Renal pelvis (tissue), 1 donor: ENCODE measurements at regions not wholly inside any gene's neighbourhood (a gene's known extent, or its start where the extent isn't known, plus 50 kb on each side); places are given as distances from the start of the nearest gene placed in this dataset.
A peak's percentile ranks its signal among the peaks of the same experiment; 100 is the strongest.
"Not testable (repeated sequence)": the region's sequence is repeated elsewhere in the genome, so short reads cannot be mapped to it uniquely, and the experiment has no call there.

Experiments used
- DNase-seq: peaks from one replicate; pipeline ENCODE4 v3.0.0-alpha.2; 2013

- DNase-seq = not testable (repeated sequence)
Observed at GRCh38 chr3:89747541-89748278, 640.3 kb downstream of the EPHA3 start.

- no peak for DNase-seq
Observed at GRCh38 chr3:89762405-89762804, 655.0 kb downstream of the EPHA3 start.

GRCh38 chr3:89783341-89783927, 676.0 kb downstream of the EPHA3 start:
- no peak for DNase-seq

GRCh38 chr3:89787485-89787884, 680.1 kb downstream of the EPHA3 start:
- DNase-seq = no peak

- no peak for DNase-seq
Observed at GRCh38 chr3:89787979-89788378, 680.6 kb downstream of the EPHA3 start.

GRCh38 chr3:89795506-89795905, 688.1 kb downstream of the EPHA3 start:
- DNase-seq = no peak

- no peak for DNase-seq
Observed at GRCh38 chr3:89802881-89803280, 695.5 kb downstream of the EPHA3 start.

- no peak for DNase-seq
Observed at GRCh38 chr3:89803711-89804110, 696.3 kb downstream of the EPHA3 start.

GRCh38 chr3:89806166-89806565, 698.7 kb downstream of the EPHA3 start:
- no peak for DNase-seq

- no peak for DNase-seq
Observed at GRCh38 chr3:89808680-89809197, 701.3 kb downstream of the EPHA3 start.

- no peak for DNase-seq
Observed at GRCh38 chr3:89813500-89813899, 706.1 kb downstream of the EPHA3 start.

- no peak for DNase-seq
Observed at GRCh38 chr3:89841041-89841440, 733.6 kb downstream of the EPHA3 start.

GRCh38 chr3:89845053-89845452, 737.6 kb downstream of the EPHA3 start:
- DNase-seq = no peak

GRCh38 chr3:89847955-89848354, 740.5 kb downstream of the EPHA3 start:
- DNase-seq = no peak

GRCh38 chr3:89851974-89852621, 744.7 kb downstream of the EPHA3 start:
- peak; percentile 74 for DNase-seq

GRCh38 chr3:89859757-89860156, 752.3 kb downstream of the EPHA3 start:
- no peak for DNase-seq

GRCh38 chr3:89867286-89867685, 759.9 kb downstream of the EPHA3 start:
- DNase-seq = no peak

GRCh38 chr3:89876116-89876515, 768.7 kb downstream of the EPHA3 start:
- DNase-seq = no peak

GRCh38 chr3:89877230-89877629, 769.8 kb downstream of the EPHA3 start:
- DNase-seq = no peak

- DNase-seq = no peak
Observed at GRCh38 chr3:89889386-89889785, 782.0 kb downstream of the EPHA3 start.

GRCh38 chr3:89908711-89909213, 801.3 kb downstream of the EPHA3 start:
- no peak for DNase-seq

- DNase-seq = no peak
Observed at GRCh38 chr3:89912031-89912430, 804.6 kb downstream of the EPHA3 start.
